ENCODE measurements at regions not wholly inside any gene's neighbourhood (a gene's known extent, or its start where the extent isn't known, plus 50 kb on each side); places are given as distances from the start of the nearest gene placed in this dataset.
"Not testable (repeated sequence)": the region's sequence is repeated elsewhere in the genome, so short reads cannot be mapped to it uniquely, and the experiment has no call there.

DNA sequence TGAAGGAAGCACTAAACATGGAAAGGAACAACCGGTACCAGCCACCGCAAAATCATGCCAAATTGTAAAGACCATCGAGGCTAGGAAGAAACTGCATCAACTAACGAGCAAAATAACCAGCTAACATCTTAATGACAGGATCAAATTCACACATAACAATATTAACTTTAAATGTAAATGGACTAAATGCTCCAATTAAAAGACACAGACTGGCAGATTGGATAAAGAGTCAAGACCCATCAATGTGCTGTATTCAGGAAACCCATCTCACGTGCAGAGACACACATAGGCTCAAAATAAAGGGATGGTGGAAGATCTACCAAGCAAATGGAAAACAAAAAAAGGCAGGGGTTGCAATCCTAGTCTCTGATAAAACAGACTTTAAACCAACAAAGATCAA lies 206.3 kb downstream of the SLC38A4 start:
- TF ChIP-seq, protein P1, sequence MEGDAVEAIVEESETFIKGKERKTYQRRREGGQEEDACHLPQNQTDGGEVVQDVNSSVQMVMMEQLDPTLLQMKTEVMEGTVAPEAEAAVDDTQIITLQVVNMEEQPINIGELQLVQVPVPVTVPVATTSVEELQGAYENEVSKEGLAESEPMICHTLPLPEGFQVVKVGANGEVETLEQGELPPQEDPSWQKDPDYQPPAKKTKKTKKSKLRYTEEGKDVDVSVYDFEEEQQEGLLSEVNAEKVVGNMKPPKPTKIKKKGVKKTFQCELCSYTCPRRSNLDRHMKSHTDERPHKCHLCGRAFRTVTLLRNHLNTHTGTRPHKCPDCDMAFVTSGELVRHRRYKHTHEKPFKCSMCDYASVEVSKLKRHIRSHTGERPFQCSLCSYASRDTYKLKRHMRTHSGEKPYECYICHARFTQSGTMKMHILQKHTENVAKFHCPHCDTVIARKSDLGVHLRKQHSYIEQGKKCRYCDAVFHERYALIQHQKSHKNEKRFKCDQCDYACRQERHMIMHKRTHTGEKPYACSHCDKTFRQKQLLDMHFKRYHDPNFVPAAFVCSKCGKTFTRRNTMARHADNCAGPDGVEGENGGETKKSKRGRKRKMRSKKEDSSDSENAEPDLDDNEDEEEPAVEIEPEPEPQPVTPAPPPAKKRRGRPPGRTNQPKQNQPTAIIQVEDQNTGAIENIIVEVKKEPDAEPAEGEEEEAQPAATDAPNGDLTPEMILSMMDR (IDR thresholded peaks at IDR 0.05 in 2 of 3, conservative IDR thresholded peaks at IDR 0.05 in 1 of 3; ENCODE audit: borderline replicate concordance in 1 of 3, insufficient read depth in 1 of 3, low read depth in 2 of 3, low read length in 2 of 3): not testable (repeated sequence)
- TF ChIP-seq TCF7L2 (IDR thresholded peaks at IDR 0.05; ENCODE audit: borderline replicate concordance, extremely low read depth, insufficient read depth, insufficient read length); EZH2 (IDR thresholded peaks at IDR 0.05); POLR2A (IDR thresholded peaks at IDR 0.05; ENCODE audit: borderline replicate concordance, extremely low read depth, insufficient read depth, insufficient read length): not testable (repeated sequence)

Measured in HCT116 (cell line).